ENCODE measurements at regions not wholly inside any gene's neighbourhood (a gene's known extent, or its start where the extent isn't known, plus 50 kb on each side); places are given as distances from the start of the nearest gene placed in this dataset.

GRCh38 chrX:114272096-114272686 is 311.7 kb upstream of the HTR2C start:
- no peak for TF ChIP-seq CTCF (IDR thresholded peaks at IDR 0.05; ENCODE audit: low read length)
- TF ChIP-seq EZH2 (IDR thresholded peaks at IDR 0.05; ENCODE audit: borderline replicate concordance, low read length): no peak

Measured in OCI-LY1 (cell line).